ENCODE measurements at regions not wholly inside any gene's neighbourhood (a gene's known extent, or its start where the extent isn't known, plus 50 kb on each side); places are given as distances from the start of the nearest gene placed in this dataset.

DNA sequence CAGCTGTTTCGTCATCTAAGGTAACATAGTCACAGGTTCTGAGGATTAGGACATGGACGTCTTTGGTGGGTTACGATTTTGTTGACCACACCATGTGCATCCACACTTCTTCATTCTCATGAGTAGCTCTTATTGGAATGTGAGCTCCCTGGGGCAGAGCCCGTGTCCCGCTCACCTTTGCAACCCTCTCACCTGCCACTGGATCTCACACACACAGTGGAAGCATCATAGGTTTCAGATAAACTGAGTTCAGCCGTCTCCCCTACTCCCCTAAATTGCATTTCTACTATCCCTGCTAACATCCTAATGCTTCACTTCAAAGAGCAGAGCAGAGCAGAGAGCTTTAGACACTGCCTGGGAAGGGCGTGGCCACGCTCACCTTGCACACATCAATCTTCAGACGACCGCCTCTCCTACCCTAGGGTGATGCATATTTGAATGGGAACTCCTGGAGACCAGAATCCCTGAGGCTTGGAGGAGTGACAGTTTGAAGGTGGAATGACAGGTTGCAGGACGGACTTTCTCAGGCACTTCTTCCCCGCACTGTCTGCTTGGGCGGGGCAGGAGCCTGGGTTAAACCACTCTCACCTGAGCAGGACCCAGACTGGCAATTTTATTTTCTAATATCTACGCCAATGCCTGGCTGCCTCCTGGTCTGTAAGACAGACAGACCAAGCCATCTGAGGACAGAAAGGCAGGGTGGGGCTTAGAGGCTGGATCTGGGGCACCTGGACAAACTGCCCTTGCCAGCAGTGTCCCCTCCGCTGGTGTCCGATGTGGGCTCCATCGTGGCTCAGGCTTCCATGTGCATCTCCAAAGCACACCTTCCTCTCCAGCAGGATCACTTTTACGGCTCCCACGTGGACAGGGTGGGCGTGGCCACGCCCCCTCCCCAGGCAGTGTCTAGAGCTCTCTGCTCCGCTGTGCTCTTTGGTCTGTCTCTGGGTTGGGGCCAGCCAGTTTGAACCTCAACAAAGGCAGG is 229.5 kb upstream of the COPS8 start:
- no peak for TF ChIP-seq POLR2A (IDR thresholded peaks at IDR 0.05; ENCODE audit: low read length)
- no peak for DNase-seq

DNA sequence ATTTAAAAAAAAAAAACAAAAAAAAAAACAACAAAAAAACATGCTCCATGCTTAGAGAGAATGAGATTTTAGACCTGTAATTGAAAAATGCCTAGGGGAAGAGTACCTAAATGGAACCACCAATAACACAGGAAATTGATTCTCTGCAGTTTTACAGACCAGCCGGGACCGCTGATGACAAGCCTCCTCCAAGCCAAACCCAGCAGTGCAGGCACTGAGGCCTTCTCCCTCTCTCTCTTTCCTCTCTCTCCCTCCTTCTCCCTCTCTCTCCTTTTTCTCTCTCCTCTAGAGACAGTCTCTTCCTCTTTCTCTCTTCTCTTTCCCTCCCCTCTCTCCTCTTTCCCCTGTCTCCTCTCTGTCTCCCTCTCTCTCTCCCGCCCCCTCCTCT is 228.8 kb upstream of the COPS8 start:
- no peak for TF ChIP-seq POLR2A (IDR thresholded peaks at IDR 0.05; ENCODE audit: low read length)
- TF ChIP-seq GATA1 (IDR thresholded peaks at IDR 0.05; ENCODE audit: low read depth, low read length) = no peak
- DNase-seq = no peak

DNA sequence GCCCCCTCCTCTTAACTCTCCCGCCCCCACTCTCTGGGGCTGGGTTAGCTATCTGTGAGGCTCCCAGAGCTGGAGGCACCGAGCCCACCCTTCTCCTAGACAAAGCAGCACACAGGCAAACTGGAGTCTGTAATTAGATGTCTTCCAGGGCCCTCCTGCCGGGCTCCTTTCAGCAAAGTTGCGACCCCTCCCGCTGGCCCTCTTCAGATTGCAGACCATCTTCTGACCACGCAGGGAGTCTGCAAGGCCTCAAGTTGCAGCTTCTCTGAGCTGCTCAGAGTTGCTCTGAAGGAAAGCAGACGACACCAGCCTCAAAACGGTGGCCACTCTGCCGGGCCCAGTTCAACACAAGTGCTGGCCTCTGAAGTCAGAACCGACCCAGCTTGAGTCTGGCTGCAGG is 228.4 kb upstream of the COPS8 start:
- DNase-seq = no peak
- TF ChIP-seq POLR2A (IDR thresholded peaks at IDR 0.05; ENCODE audit: low read length) (no peak), GATA1 (IDR thresholded peaks at IDR 0.05; ENCODE audit: low read depth, low read length) (no peak)

DNA sequence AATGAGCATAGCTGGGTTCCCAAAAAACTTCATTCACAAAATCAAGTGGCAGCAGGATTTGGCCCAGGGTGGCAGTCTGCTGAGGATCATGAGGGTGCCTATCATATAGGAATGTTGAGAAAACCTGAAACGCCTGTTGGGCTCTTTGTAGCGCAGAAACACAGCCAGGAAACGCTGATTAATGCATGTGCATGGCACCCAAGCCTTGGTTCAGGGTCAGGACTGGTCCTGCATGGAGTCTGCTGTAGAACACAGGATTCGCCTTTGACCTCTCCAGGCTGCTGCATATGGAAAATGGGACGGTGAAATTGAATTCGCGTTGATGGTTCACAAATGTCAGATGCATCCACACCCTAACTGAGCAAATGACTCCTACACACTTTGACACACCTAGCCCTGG is 227.9 kb upstream of the COPS8 start:
- no peak for DNase-seq
- TF ChIP-seq POLR2A (IDR thresholded peaks at IDR 0.05; ENCODE audit: low read length) (no peak), GATA1 (IDR thresholded peaks at IDR 0.05; ENCODE audit: low read depth, low read length) (no peak)

DNA sequence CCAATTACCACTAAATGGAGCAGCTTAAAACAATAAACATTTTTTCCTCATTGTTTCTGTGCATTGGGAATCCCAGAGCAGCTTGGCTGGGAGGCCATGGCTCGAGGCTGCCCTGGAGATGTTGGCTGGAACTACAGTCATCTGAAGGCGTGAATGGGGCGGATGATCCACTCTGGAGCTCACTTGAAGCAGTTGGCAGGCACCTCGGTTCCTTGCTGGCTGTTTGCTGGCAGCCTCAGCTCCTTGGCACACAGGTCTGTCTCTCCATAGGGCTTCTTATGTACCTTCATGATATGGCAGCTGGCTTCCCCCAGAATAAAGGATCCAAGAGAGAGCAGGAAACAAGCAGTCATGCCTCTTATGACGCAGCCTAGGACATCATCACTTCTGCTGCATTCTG is 227.0 kb upstream of the COPS8 start:
- no peak for DNase-seq
- TF ChIP-seq POLR2A (IDR thresholded peaks at IDR 0.05; ENCODE audit: low read length) (no peak), GATA1 (IDR thresholded peaks at IDR 0.05; ENCODE audit: low read depth, low read length) (no peak)

DNA sequence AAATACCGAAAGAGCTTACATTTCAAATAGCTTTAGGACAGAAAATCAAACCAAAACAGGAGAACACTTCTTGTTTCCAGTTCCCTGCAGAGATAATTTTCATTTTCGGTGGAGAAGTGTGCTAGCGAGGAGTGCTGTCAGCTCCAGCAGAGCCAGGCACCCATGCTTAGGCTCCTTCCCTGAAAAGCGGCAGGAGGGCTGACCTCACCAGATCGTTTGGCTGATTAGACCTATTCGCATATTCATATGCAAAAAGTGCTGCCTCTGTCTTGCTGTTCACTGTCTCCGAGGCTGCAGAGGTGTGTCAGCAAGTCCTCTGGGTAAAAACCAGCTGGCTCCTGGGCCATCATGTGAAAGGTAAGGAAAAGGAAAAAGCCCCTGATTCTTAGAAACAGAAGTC is 225.8 kb upstream of the COPS8 start:
- no peak for DNase-seq
- TF ChIP-seq POLR2A (IDR thresholded peaks at IDR 0.05; ENCODE audit: low read length) = no peak
- no peak for TF ChIP-seq GATA1 (IDR thresholded peaks at IDR 0.05; ENCODE audit: low read depth, low read length)

DNA sequence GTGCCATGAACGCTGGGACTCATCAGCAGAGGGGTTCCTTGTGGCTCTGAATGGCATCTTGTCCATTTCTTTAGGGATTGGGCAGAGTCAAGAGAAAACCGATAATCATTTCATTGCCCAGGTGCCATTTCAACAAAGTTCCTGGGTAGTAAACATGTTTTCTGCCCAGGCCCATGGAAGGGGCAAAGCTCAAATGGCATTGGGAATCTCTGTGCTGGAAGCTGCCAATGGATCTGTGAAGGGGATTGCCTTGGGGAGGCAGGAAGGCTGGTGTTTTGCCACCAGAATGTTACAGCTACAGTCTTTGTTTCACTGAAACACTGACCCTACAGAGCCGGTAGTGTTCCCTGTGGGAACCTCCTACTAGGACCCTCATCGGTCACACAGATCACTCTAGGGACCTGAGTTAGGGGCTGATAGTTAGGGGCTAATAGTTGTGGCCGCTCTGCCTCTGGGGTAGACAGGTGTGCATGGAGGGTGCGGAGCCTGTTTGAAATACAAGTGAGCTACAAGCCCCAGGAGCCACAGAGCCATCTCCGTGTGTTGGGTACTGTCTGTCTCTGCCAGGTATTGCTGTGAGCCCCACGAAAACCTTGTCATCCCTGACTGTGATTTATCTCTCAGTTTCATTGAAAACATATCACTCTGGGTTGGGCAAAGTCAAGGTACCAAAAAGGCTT is 224.4 kb upstream of the COPS8 start:
- no peak for DNase-seq
- no peak for TF ChIP-seq POLR2A (IDR thresholded peaks at IDR 0.05; ENCODE audit: low read length)
- TF ChIP-seq GATA1 (IDR thresholded peaks at IDR 0.05; ENCODE audit: low read depth, low read length) = no peak

DNA sequence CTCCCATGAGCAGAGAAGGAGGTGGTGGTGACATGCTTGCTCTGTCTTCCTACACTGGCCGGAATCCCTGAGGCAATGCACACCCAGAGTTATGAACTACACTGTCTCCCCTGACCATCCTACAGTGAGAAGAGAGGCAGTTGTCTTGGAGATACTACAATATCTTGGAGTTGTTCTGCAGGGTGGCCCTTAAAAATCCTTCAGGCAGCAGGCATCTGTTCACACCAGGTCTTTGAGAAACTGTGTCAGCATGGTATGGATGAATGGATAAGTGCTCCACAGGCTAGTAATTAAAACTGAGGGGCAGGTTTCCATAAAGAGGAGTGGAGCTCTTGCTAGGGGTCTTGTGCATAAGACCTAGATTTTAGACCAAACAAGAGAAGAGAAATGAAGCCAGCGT is 223.7 kb upstream of the COPS8 start:
- DNase-seq = no peak
- TF ChIP-seq GATA1 (IDR thresholded peaks at IDR 0.05; ENCODE audit: low read depth, low read length) (no peak), POLR2A (IDR thresholded peaks at IDR 0.05; ENCODE audit: low read length) (no peak)

DNA sequence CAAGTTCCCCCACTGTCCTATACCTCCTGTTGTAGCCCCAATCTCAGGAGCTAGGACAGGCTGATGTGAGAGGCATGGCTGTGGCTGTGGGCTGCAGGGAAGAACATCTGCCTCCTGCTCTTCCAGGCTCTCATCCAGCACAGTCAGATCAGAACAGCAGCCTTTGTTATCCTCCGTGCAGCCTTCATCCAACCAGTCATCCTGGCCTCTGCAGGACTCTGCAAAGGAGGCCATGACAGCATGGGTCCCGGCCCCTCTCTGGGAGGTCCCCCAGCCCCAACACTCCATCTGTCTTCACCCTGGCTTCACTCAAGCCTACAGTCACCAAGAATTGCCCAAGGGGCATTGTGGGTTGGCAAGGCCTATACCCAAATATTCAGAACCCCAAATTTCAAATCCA is 223.2 kb upstream of the COPS8 start:
- no peak for DNase-seq
- TF ChIP-seq POLR2A (IDR thresholded peaks at IDR 0.05; ENCODE audit: low read length) (no peak), GATA1 (IDR thresholded peaks at IDR 0.05; ENCODE audit: low read depth, low read length) (no peak)

DNA sequence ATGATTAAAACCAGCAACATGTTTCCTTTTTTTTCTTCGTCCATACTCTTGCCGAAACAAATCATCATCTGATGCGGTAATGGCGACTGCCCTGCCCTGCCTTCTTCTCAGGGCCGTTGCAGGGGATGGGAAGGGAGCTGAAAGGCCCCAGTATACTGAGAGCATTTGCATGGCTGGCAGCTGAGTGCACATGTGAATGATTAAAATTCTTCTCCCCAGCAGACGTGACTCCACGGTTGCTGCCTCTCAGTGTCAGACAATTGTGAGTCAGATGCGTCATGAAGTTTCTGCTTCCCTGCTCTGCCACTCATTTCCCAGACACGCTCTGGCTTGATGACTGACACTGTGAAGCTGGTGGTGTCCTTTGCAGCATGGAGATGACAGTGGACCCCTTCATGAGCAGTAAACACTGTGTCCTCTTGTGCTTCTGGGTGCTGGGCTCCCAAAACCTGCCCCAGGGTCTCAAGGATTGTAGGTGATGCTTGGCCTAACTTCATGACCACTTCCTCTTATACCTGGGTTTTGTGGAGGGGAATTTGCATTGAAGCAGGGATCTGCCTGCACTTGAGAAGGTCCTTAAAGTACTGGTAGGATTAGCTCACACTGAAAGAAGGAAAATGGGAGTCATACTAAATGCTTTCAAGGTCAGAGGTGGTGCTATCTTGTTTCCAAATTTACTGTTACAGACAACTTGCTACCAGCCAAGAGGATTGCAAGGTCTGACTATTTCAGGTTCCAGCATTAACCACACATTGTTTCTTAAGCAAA is 222.5 kb upstream of the COPS8 start:
- TF ChIP-seq POLR2A (IDR thresholded peaks at IDR 0.05; ENCODE audit: low read length) (no peak), GATA1 (IDR thresholded peaks at IDR 0.05; ENCODE audit: low read depth, low read length) (no peak)
- DNase-seq = no peak

DNA sequence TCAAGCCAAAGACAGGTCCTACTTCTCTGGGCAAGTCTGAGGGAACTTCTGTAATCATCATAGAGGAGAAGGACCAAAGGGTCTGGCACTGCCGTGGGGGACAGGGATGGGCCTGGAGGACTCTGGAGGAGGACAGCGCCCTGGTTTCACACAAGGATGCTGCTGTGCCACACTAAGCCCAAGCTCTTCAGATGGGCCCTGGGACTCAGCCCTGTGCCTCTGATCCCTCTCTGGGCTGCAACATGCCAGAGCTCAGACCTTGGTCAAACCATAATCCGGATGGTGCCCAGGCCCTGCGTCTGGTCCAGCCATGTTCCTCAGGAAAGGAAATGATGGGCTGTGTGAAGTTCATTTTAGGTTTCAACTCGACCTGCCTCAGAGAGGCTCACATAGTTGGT is 222.0 kb upstream of the COPS8 start:
- TF ChIP-seq POLR2A (IDR thresholded peaks at IDR 0.05; ENCODE audit: low read length) = no peak
- TF ChIP-seq GATA1 (IDR thresholded peaks at IDR 0.05; ENCODE audit: low read depth, low read length) = no peak
- no peak for DNase-seq

DNA sequence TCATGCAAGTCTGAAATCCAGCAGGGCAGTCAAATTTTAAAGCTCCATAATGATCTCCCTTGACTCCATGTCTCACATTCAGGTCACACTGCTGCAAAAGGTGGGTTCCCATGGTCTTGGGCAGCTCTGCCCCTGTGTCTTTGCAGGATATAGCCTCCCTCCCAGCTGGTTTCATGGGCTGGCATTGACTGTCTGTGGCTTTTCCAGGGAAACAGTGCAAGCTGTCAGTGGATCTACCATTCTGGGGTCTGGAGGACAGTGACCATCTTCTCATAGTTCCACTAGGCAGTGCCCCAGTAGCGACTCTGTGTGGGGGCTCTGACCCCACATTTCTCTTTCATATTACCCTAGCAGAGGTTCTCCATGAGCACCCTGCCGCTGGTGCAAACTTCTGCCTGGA is 220.6 kb upstream of the COPS8 start:
- TF ChIP-seq GATA1 (IDR thresholded peaks at IDR 0.05; ENCODE audit: low read depth, low read length) (no peak), POLR2A (IDR thresholded peaks at IDR 0.05; ENCODE audit: low read length) (no peak)
- no peak for DNase-seq

DNA sequence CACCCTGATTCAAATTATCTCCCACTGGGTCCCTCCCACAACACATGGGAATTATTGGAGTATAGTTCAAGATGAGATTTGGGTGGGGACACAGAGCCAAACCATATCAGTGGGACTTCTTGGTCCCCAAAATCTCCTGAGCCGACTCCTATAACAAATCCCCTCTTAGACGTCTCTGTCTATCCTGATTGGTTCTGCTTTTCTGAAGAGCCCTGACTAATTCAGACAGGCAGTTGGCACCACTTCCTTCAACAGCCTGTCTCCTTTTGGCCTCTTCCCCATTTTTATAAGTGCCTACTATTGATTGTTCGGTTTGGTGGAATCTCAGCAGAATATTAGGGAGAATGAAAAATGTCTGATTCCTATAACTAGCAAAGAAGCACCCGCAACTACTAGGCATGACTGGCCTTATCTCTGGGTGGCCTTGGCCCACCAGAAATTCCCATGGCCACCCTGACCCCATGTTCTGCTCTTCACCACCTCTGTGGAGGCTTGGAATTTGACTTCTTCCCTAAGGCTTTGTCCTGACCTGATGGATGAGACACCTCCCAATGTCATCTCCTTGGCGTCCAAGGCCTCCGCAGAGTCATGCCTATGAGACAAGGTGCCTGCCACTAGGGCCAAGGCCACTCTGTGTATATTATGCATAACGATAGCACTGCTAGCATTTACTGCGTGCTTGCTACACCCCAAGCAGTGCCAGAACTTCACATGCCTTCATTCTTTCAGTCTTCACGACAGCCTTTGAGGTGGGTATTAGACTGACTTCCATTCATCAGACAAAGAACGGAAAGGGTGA is 218.9 kb upstream of the COPS8 start:
- DNase-seq = no peak
- TF ChIP-seq POLR2A (IDR thresholded peaks at IDR 0.05; ENCODE audit: low read length) = no peak
- no peak for TF ChIP-seq GATA1 (IDR thresholded peaks at IDR 0.05; ENCODE audit: low read depth, low read length)

Data from erythroblast (primary cell).